ENCODE measurements at regions not wholly inside any gene's neighbourhood (a gene's known extent, or its start where the extent isn't known, plus 50 kb on each side); places are given as distances from the start of the nearest gene placed in this dataset.
"Not testable (repeated sequence)": the region's sequence is repeated elsewhere in the genome, so short reads cannot be mapped to it uniquely, and the experiment has no call there.

DNA sequence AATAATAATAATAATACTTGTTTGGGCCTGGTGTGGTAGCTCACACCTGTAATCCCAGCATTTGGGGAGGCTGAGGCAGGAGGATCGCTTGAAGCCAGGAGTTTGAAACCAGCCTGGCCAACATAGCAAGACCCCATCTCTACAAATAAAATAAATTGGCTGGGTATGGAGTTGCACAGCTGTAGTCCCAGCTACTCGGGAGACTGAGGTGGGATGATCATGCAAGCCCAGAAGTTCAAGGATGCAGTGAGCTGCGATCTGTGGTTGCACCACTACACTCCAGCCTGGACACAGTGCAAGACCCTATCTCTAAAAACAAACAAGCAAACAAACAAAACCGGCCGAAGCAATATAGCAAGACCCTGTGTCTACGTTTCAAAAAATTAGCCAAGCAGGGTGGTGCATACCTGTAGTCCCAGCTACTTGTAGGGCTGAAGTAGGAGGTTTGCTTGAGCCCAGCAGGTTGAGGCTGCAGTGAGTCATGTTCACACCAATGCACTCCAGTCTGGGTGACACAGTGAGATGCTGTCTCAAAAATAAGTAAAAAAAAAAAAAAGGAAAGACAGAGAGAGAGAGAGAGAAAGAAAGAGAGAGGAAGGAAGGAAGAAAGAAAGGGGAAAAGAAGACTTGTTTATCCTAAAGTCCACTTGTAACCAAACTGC, 85.6 kb upstream of the KDM7A start:
- H3K9ac ChIP-seq (ENCODE audit: low read length): no peak overlapping the region
- no peak overlapping the region for H3K27ac ChIP-seq (ENCODE audit: low read depth, low read length)

DNA sequence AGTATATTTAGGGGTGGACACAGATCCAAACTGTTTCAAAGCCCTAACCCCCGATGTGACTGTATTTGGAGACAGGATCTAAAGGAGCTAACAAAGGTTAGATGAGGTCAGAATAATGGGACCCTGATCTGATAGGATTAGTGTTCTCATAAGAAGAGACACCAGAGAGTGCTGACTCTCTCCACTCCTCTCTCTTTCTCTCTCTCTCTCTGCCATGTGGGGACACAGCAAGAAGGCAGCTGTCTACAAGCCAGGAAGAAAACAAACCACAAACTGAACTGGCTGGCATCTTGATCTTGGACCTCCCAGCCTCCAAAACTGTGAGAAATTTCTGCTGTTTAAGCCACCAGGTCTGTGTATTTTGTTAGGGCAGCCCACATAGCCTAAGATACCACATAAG, 84.7 kb upstream of the KDM7A start:
- H3K9ac ChIP-seq (ENCODE audit: low read length): no peak overlapping the region
- no peak overlapping the region for H3K27ac ChIP-seq (ENCODE audit: low read depth, low read length)
- no peaks in the 10 kb centered on the region for H3K36me3 ChIP-seq (ENCODE audit: control insufficient read depth, insufficient read depth, low read length)
- no peaks in the 10 kb centered on the region for H3K27me3 ChIP-seq (ENCODE audit: control insufficient read depth, insufficient read depth, low read length)
- H3K9me3 ChIP-seq (ENCODE audit: control insufficient read depth, insufficient read depth, low read depth, low read length): peaks cover 3% of the 10 kb centered on the region; the same call in 1 of the 2 replicates
- no peaks in the 10 kb centered on the region for H3K4me1 ChIP-seq (ENCODE audit: control insufficient read depth, insufficient read depth, low read length)
- H3K4me3 ChIP-seq (ENCODE audit: low read depth, low read length): no peak overlapping the region

More for the DNA sequence above, 85.6 kb upstream of the KDM7A start:
- H3K4me3 ChIP-seq (ENCODE audit: low read depth, low read length): no peak overlapping the region
- no peaks in the 10 kb centered on the region for H3K9me3 ChIP-seq (ENCODE audit: control insufficient read depth, insufficient read depth, low read depth, low read length)
- H3K27me3 ChIP-seq (ENCODE audit: control insufficient read depth, insufficient read depth, low read length): no peaks in the 10 kb centered on the region
- H3K36me3 ChIP-seq (ENCODE audit: control insufficient read depth, insufficient read depth, low read length): no peaks in the 10 kb centered on the region
- 0 out of 2 replicates have a peak, but pooled peaks cover under 1% of the 10 kb centered on the region for H3K4me1 ChIP-seq (ENCODE audit: control insufficient read depth, insufficient read depth, low read length)

DNA sequence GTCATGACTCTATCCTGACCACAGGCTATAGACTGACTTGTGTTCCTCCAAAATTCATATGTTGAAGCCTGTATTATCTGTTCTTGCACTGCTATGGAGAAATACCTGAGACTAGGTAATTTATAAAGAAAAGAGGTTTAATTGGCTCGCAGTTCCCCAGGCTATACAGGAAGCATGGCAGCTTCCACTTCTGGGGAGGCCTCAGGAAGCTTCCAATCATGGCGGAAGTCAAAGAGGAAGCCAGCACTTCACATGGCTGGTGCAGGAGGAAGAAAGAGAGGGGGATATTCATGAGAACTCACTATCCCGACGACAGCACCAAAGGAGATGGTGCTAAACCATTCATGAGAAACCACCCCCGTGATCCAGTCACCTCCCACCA, 84.3 kb upstream of the KDM7A start:
- Histone ChIP-seq H3K9me3 (ENCODE audit: control insufficient read depth, insufficient read depth, low read depth, low read length) (peaks cover 3% of the 10 kb centered on the region; the same call in 1 of the 2 replicates), H3K36me3 (ENCODE audit: control insufficient read depth, insufficient read depth, low read length) (no peaks in the 10 kb centered on the region), H3K27me3 (ENCODE audit: control insufficient read depth, insufficient read depth, low read length) (no peaks in the 10 kb centered on the region), H3K4me3 (ENCODE audit: low read depth, low read length) (no peak overlapping the region), H3K4me1 (ENCODE audit: control insufficient read depth, insufficient read depth, low read length) (no peaks in the 10 kb centered on the region), H3K9ac (ENCODE audit: low read length) (no peak overlapping the region), H3K27ac (ENCODE audit: low read depth, low read length) (no peak overlapping the region)

DNA sequence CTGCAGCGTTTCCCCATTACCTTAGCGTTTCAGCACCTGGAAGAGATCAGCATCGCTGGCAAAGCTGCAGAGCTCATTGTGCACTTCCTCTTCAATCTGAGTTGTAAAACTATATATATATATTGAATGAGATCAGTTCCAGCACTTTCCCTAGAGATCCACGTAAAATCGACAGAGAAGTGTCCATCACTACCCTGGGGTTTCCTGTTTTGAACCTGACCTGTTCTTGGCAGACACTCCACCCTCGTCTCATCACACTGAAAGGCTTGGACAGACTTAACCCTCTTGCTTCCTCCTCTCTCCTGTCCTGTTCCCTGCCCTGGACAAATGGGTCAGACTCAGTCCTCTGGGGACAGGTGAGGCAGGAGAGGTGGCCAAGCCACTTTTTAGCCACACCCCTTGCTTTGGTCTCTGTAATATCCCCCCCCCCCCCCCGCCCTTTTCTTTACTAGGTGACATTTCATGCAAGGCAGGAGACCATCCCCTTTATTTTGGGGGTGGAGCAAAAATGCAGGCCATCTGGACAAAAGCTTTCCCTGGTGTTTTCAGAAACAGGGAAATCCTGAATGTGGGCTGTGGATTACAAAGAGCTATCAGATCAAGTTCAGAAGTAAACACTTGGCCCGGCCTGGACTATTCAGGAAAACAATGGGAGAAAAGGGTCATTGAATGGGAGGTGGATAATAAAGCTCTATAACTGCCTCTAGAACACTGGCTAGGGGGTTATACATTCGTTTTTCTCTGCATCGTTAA, 83.7 kb upstream of the KDM7A start:
- no peak overlapping the region for H3K9ac ChIP-seq (ENCODE audit: low read length)
- no peak overlapping the region for H3K27ac ChIP-seq (ENCODE audit: low read depth, low read length)

DNA sequence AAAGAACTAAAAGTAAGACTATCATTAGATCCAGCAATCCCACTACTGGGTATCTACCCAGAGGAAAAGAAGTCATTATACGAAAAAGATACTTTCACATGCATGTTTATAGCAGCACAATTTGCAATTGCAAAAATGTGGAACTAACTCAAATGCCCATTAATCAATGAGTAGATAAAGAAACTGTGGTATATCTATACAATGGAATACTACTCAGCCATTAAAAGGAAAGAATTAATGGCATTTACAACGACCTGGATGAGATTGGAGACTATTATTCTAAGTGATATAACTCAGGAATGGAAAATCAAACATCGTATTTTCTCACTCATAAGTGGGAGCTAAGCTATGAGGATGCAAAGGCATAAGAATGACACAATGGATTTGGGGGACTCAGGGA, 80.5 kb upstream of the KDM7A start:
- not testable (repeated sequence) for H3K27me3 ChIP-seq (ENCODE audit: control insufficient read depth, insufficient read depth, low read length); H3K36me3 ChIP-seq (ENCODE audit: control insufficient read depth, insufficient read depth, low read length); H3K9ac ChIP-seq (ENCODE audit: low read length); H3K27ac ChIP-seq (ENCODE audit: low read depth, low read length); H3K4me3 ChIP-seq (ENCODE audit: low read depth, low read length); H3K4me1 ChIP-seq (ENCODE audit: control insufficient read depth, insufficient read depth, low read length); H3K9me3 ChIP-seq (ENCODE audit: control insufficient read depth, insufficient read depth, low read depth, low read length)

More for the DNA sequence above, 83.7 kb upstream of the KDM7A start:
- Histone ChIP-seq H3K4me1 (ENCODE audit: control insufficient read depth, insufficient read depth, low read length) (no peaks in the 10 kb centered on the region), H3K4me3 (ENCODE audit: low read depth, low read length) (no peak overlapping the region), H3K36me3 (ENCODE audit: control insufficient read depth, insufficient read depth, low read length) (no peaks in the 10 kb centered on the region), H3K9me3 (ENCODE audit: control insufficient read depth, insufficient read depth, low read depth, low read length) (peaks cover 3% of the 10 kb centered on the region; the same call in 1 of the 2 replicates), H3K27me3 (ENCODE audit: control insufficient read depth, insufficient read depth, low read length) (no peaks in the 10 kb centered on the region)

DNA sequence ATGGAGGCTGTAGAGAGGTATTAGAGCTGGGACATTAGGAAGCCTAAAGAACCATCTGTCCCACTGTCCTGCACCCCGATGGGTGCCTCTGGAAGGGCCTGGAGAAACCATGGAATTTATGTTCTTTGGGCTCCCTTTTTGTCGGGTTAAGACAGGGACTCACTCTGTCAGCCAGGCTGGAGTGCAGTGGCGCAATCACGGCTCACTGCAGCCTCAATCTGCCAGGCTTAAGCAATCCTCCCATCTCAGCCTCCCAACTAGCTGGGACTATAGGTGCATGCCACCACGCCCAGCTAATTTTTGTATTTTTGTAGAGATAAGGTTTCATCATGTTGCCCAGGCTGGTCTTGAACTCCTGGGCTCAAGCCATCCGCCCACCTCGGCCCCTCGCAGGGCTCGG, 78.2 kb upstream of the KDM7A start:
- not testable (repeated sequence) for H3K4me1 ChIP-seq (ENCODE audit: control insufficient read depth, insufficient read depth, low read length); H3K36me3 ChIP-seq (ENCODE audit: control insufficient read depth, insufficient read depth, low read length); H3K9me3 ChIP-seq (ENCODE audit: control insufficient read depth, insufficient read depth, low read depth, low read length); H3K27me3 ChIP-seq (ENCODE audit: control insufficient read depth, insufficient read depth, low read length); H3K4me3 ChIP-seq (ENCODE audit: low read depth, low read length); H3K9ac ChIP-seq (ENCODE audit: low read length); H3K27ac ChIP-seq (ENCODE audit: low read depth, low read length)

DNA sequence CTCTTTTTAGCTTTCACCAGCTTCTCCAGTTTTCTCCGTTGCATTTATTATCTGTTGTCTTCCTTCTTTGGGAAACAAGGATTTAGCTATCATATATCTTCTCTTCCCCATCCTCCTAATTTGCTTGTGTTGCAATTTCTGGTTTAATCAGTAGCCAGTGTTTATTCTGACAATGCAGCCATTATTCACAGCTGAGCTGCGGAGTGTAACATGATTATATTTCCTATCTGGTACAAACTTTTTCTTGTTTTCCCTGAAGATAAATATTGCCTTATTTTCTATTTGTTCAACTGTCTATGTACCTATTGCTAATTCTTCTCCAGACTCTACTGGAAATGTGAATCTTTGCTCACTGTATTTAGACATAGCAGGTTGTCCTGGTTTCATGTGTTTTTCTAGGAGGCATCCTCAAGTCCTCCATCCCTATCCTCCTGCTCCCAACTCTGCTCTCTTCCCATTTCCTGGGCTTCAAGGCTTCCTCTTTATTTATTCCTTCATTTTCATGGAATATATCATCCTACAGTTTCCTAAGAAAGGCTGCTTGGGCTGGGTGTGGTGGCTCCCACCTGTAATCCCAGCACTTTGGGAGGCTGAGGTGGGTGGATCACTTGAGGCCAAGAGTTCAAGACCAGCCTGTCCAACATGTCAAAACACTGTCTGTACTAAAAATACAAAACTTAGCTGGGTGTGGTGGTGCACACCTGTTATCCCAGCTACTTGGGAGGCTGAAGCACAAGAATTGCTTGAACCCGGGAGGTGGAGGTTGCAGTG, 72.4 kb upstream of the KDM7A start:
- H3K9me3 ChIP-seq (ENCODE audit: control insufficient read depth, insufficient read depth, low read depth, low read length): no peaks in the 10 kb centered on the region

DNA sequence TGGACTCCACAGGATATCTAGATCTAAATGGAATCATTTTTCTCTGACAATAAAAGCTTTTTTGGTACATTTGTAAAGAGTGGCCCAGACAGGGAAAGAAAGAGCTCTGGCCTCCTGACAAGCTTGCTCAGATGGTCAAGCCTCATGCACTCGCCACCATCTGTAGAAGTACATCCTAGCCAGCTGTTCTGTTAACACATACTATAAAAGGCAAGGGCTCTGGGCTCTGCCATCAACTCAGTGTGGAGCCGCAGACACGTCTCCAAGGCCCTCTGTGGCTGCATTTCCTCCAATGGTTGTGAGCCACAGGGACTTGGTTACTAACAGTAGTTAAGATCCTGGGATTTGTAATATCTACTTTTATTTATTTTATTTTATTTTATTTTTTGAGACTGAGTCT, 70.8 kb upstream of the KDM7A start:
- Histone ChIP-seq H3K36me3 (ENCODE audit: control insufficient read depth, insufficient read depth, low read length) (no peaks in the 10 kb centered on the region), H3K4me1 (ENCODE audit: control insufficient read depth, insufficient read depth, low read length) (peaks cover 2% of the 10 kb centered on the region; the same call in 1 of the 2 replicates), H3K9me3 (ENCODE audit: control insufficient read depth, insufficient read depth, low read depth, low read length) (no peaks in the 10 kb centered on the region), H3K4me3 (ENCODE audit: low read depth, low read length) (no peak overlapping the region), H3K9ac (ENCODE audit: low read length) (no peak overlapping the region), H3K27ac (ENCODE audit: low read depth, low read length) (no peak overlapping the region), H3K27me3 (ENCODE audit: control insufficient read depth, insufficient read depth, low read length) (no peaks in the 10 kb centered on the region)

More for the DNA sequence above, 72.4 kb upstream of the KDM7A start:
- Histone ChIP-seq H3K27ac (ENCODE audit: low read depth, low read length) (no peak overlapping the region), H3K36me3 (ENCODE audit: control insufficient read depth, insufficient read depth, low read length) (no peaks in the 10 kb centered on the region), H3K4me1 (ENCODE audit: control insufficient read depth, insufficient read depth, low read length) (no peaks in the 10 kb centered on the region), H3K4me3 (ENCODE audit: low read depth, low read length) (no peak overlapping the region), H3K9ac (ENCODE audit: low read length) (no peak overlapping the region), H3K27me3 (ENCODE audit: control insufficient read depth, insufficient read depth, low read length) (no peaks in the 10 kb centered on the region)

DNA sequence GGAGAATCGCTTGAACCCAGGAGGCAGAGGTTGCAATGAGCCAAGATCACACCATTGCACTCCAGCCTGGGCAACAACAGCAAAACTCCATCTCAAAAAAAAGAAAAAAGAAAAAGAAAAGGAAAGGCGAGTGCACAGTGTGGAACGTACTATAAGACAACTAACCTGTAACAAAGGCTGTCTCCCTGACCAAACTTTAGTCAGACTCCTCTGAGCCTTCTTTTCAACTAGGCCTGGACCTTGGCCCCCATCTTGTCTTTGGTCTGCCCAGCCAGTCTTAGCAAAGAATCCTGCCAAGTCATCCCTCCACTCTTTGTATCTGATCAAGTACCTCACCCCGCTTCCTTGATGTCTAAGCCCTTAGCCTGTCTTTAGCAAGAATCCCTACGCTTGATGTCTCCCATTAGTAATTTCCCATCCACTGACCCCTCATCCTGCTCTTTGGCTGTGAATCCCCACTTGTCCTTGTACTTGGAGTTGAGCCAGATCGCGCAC, 68.9 kb upstream of the KDM7A start:
- no peaks in the 10 kb centered on the region for H3K27me3 ChIP-seq (ENCODE audit: control insufficient read depth, insufficient read depth, low read length)
- no peak overlapping the region for H3K27ac ChIP-seq (ENCODE audit: low read depth, low read length)
- no peaks in the 10 kb centered on the region for H3K9me3 ChIP-seq (ENCODE audit: control insufficient read depth, insufficient read depth, low read depth, low read length)
- peaks cover 12% of the 10 kb centered on the region; the same call in 1 of the 2 replicates for H3K4me1 ChIP-seq (ENCODE audit: control insufficient read depth, insufficient read depth, low read length)
- H3K9ac ChIP-seq (ENCODE audit: low read length): no peak overlapping the region
- H3K36me3 ChIP-seq (ENCODE audit: control insufficient read depth, insufficient read depth, low read length): no peaks in the 10 kb centered on the region
- no peak overlapping the region for H3K4me3 ChIP-seq (ENCODE audit: low read depth, low read length)

DNA sequence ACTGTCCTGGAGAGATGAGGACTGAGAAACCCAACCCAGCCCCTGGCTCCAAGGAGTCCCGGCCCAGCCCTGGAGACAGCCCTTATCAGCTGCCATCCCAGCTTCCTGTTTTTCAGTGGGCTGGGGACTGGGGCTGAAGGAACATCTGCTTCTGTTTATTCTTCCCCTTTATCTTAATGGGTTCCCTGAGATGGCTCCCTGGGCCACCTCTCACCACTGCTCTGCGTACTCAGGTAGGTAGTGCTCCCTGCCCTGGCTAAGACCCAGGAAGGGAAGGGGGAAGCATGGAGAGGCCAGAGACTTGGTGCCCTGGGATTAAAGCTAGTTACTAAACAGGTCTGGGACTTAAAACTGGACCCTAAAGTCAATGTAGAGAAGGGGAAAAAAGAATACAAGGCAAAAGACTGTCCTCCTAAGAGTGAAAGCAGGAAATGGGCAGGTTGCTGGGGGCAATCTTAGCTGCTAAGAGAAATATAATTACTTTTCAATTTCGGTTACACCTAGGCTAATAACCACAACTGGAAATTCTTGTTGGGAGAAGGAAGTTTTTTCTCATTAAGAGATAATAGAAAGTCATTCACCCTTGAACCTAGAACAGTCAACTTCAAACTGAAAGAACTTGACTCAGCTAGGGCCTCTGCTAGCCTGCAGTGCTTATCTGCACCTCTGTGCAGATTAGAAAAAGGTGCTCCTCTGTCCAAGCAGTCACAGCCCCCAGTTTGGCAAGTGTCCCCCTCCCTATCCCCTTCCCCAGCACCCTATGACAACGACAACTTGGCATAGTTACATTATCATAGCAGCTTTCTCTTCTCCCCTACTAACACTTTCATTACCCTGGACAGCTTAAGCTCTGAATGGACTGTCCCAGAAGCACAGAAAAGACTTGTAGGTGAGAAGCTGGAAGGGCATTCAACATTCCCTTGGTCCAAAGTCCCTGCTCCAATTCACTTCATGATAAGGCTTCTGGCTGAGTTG, 65.6 kb upstream of the KDM7A start:
- H3K36me3 ChIP-seq (ENCODE audit: control insufficient read depth, insufficient read depth, low read length): no peaks in the 10 kb centered on the region
- peaks cover 12% of the 10 kb centered on the region; the same call in 1 of the 2 replicates for H3K4me1 ChIP-seq (ENCODE audit: control insufficient read depth, insufficient read depth, low read length)

More for the DNA sequence above, 65.6 kb upstream of the KDM7A start:
- no peak overlapping the region for H3K9ac ChIP-seq (ENCODE audit: low read length)
- H3K4me3 ChIP-seq (ENCODE audit: low read depth, low read length): no peak overlapping the region
- H3K9me3 ChIP-seq (ENCODE audit: control insufficient read depth, insufficient read depth, low read depth, low read length): no peaks in the 10 kb centered on the region
- H3K27me3 ChIP-seq (ENCODE audit: control insufficient read depth, insufficient read depth, low read length): no peaks in the 10 kb centered on the region
- no peak overlapping the region; the same call in 1 of the 2 replicates for H3K27ac ChIP-seq (ENCODE audit: low read depth, low read length)

Measured in HUES6 (cell line).